ENCODE measurements at regions not wholly inside any gene's neighbourhood (a gene's known extent, or its start where the extent isn't known, plus 50 kb on each side); places are given as distances from the start of the nearest gene placed in this dataset.

GRCh38 chr3:18761530-18761929, 336.4 kb upstream of the SATB1 start:
- Mint-ChIP-seq H3K27ac (no peak overlapping the region), H3K4me3 (no peak overlapping the region), H3K27me3 (no peaks in the 10 kb centered on the region), H3K9me3 (no peaks in the 10 kb centered on the region), H3K36me3 (peaks cover 4% of the 10 kb centered on the region), H3K4me1 (peaks cover 15% of the 10 kb centered on the region)
- POLR2A ChIA-PET, result no interaction called here
- ATAC-seq (ENCODE audit: low read depth) (no peak), DNase-seq (no peak)

- H3K4me3 Mint-ChIP-seq, result no peak overlapping the region
- peaks cover 21% of the 10 kb centered on the region for H3K36me3 Mint-ChIP-seq
- DNase-seq, result no peak
- H3K27me3 Mint-ChIP-seq, result no peaks in the 10 kb centered on the region
- H3K4me1 Mint-ChIP-seq, result peaks cover 29% of the 10 kb centered on the region
- POLR2A ChIA-PET, result interaction anchor here (0.5 to 3.1 kb wide), 15 partner anchors 15 to 327 kb away, joined by 3 to 19 read pairs (median 4); no protein-coding TSS in a partner anchor
- ATAC-seq (ENCODE audit: low read depth), result peak; percentile 96
- peak overlapping the region; percentile 47 for H3K27ac Mint-ChIP-seq
- H3K9me3 Mint-ChIP-seq, result no peaks in the 10 kb centered on the region
Measured at GRCh38 chr3:18758047-18758704, 333.0 kb upstream of the SATB1 start.

GRCh38 chr3:18757476-18757875, 332.3 kb upstream of the SATB1 start:
- no peak for ATAC-seq (ENCODE audit: low read depth)
- Mint-ChIP-seq H3K9me3 (peaks cover 2% of the 10 kb centered on the region), H3K36me3 (peaks cover 24% of the 10 kb centered on the region), H3K27ac (peak overlapping the region; percentile 76), H3K4me3 (no peak overlapping the region), H3K4me1 (peaks cover 30% of the 10 kb centered on the region), H3K27me3 (no peaks in the 10 kb centered on the region)
- DNase-seq, result no peak
- POLR2A ChIA-PET, result interaction anchor here (0.5 to 3.1 kb wide), 15 partner anchors 14 to 327 kb away, joined by 3 to 19 read pairs (median 4); no protein-coding TSS in a partner anchor

GRCh38 chr3:18752273-18752934, 327.3 kb upstream of the SATB1 start:
- H3K27ac Mint-ChIP-seq, result no peak overlapping the region
- ATAC-seq (ENCODE audit: low read depth), result no peak
- POLR2A ChIA-PET, result interaction anchor here (1.0 kb wide), 1 partner anchor 36 kb away, joined by 3 read pairs; no protein-coding TSS in a partner anchor

GRCh38 chr3:18751514-18751913, 326.4 kb upstream of the SATB1 start:
- ATAC-seq (ENCODE audit: low read depth), result no peak
- peaks cover 32% of the 10 kb centered on the region for H3K36me3 Mint-ChIP-seq
- H3K4me1 Mint-ChIP-seq, result peaks cover 34% of the 10 kb centered on the region
- H3K27ac Mint-ChIP-seq, result no peak overlapping the region
- DNase-seq, result no peak
- POLR2A ChIA-PET, result no interaction called here
- H3K27me3 Mint-ChIP-seq, result no peaks in the 10 kb centered on the region
- H3K4me3 Mint-ChIP-seq, result no peak overlapping the region
- H3K9me3 Mint-ChIP-seq, result peaks cover 4% of the 10 kb centered on the region

More at GRCh38 chr3:18752273-18752934, 327.3 kb upstream of the SATB1 start:
- Mint-ChIP-seq H3K4me3 (no peak overlapping the region), H3K36me3 (peaks cover 33% of the 10 kb centered on the region), H3K4me1 (peaks cover 35% of the 10 kb centered on the region), H3K27me3 (no peaks in the 10 kb centered on the region), H3K9me3 (peaks cover 2% of the 10 kb centered on the region)
- DNase-seq, result no peak

- Mint-ChIP-seq H3K27ac (no peak overlapping the region), H3K27me3 (no peaks in the 10 kb centered on the region), H3K4me1 (peaks cover 46% of the 10 kb centered on the region), H3K36me3 (peaks cover 14% of the 10 kb centered on the region), H3K4me3 (no peak overlapping the region), H3K9me3 (peaks cover 3% of the 10 kb centered on the region)
- DNase-seq (no peak), ATAC-seq (ENCODE audit: low read depth) (no peak)
- POLR2A ChIA-PET, result interaction anchor here (1.4 to 1.9 kb wide), 2 partner anchors 34 to 302 kb away, joined by 5 read pairs; no protein-coding TSS in a partner anchor
Measured at GRCh38 chr3:18747383-18747782, 322.2 kb upstream of the SATB1 start.

GRCh38 chr3:18745472-18745871, 320.3 kb upstream of the SATB1 start:
- Mint-ChIP-seq H3K4me3 (peak overlapping the region; percentile 41), H3K4me1 (peaks cover 51% of the 10 kb centered on the region), H3K36me3 (peaks cover 11% of the 10 kb centered on the region), H3K27me3 (no peaks in the 10 kb centered on the region), H3K9me3 (peaks cover 3% of the 10 kb centered on the region), H3K27ac (peak overlapping the region; percentile 94)
- DNase-seq, result no peak
- no peak for ATAC-seq (ENCODE audit: low read depth)
- POLR2A ChIA-PET, result interaction anchor here (0.6 to 8.5 kb wide), 5 partner anchors 29 to 1896 kb away, joined by 3 to 80 read pairs (median 5); no protein-coding TSS in a partner anchor

GRCh38 chr3:18744472-18744871, 319.3 kb upstream of the SATB1 start:
- ATAC-seq (ENCODE audit: low read depth) (no peak), DNase-seq (no peak)
- peaks cover 3% of the 10 kb centered on the region for H3K9me3 Mint-ChIP-seq
- peaks cover 11% of the 10 kb centered on the region for H3K36me3 Mint-ChIP-seq
- no peaks in the 10 kb centered on the region for H3K27me3 Mint-ChIP-seq
- POLR2A ChIA-PET, result interaction anchor here (1.0 to 8.5 kb wide), 9 partner anchors 10 to 326 kb away, joined by 3 to 80 read pairs (median 4); no protein-coding TSS in a partner anchor
- H3K4me1 Mint-ChIP-seq, result peaks cover 56% of the 10 kb centered on the region
- H3K27ac Mint-ChIP-seq, result peak overlapping the region; percentile 94
- peak overlapping the region; percentile 77 for H3K4me3 Mint-ChIP-seq

- Mint-ChIP-seq H3K4me1 (peaks cover 62% of the 10 kb centered on the region), H3K27me3 (no peaks in the 10 kb centered on the region), H3K9me3 (peaks cover 3% of the 10 kb centered on the region), H3K27ac (peak overlapping the region; percentile 94), H3K36me3 (peaks cover 11% of the 10 kb centered on the region), H3K4me3 (peak overlapping the region; percentile 77)
- ATAC-seq (ENCODE audit: low read depth) (peak; percentile 60), DNase-seq (no peak)
- POLR2A ChIA-PET, result interaction anchor here (1.0 to 8.5 kb wide), 7 partner anchors 11 to 314 kb away, joined by 3 to 80 read pairs (median 4); no protein-coding TSS in a partner anchor
Measured at GRCh38 chr3:18743761-18744160, 318.6 kb upstream of the SATB1 start.

GRCh38 chr3:18740631-18741583, 315.8 kb upstream of the SATB1 start:
- no peaks in the 10 kb centered on the region for H3K27me3 Mint-ChIP-seq
- peak overlapping the region; percentile 77 for H3K4me3 Mint-ChIP-seq
- H3K36me3 Mint-ChIP-seq, result peaks cover 29% of the 10 kb centered on the region
- DNase-seq (no peak), ATAC-seq (ENCODE audit: low read depth) (peak; percentile 48)
- POLR2A ChIA-PET, result interaction anchor here (0.8 to 8.5 kb wide), 9 partner anchors 15 to 310 kb away, joined by 3 to 80 read pairs (median 6); no protein-coding TSS in a partner anchor
- H3K27ac Mint-ChIP-seq, result peak overlapping the region; percentile 96
- peaks cover 77% of the 10 kb centered on the region for H3K4me1 Mint-ChIP-seq
- peaks cover 2% of the 10 kb centered on the region for H3K9me3 Mint-ChIP-seq

GRCh38 chr3:18739099-18739433, 313.9 kb upstream of the SATB1 start:
- peaks cover 10% of the 10 kb centered on the region for H3K9me3 Mint-ChIP-seq
- H3K27me3 Mint-ChIP-seq, result no peaks in the 10 kb centered on the region
- peak overlapping the region; percentile 35 for H3K4me3 Mint-ChIP-seq
- H3K27ac Mint-ChIP-seq, result peak overlapping the region; percentile 15
- H3K4me1 Mint-ChIP-seq, result peaks cover 67% of the 10 kb centered on the region
- ATAC-seq (ENCODE audit: low read depth), result no peak
- POLR2A ChIA-PET, result interaction anchor here (1.0 to 8.5 kb wide), 5 partner anchors 13 to 26 kb away, joined by 4 to 80 read pairs (median 10); no protein-coding TSS in a partner anchor
- no peak for DNase-seq
- peaks cover 43% of the 10 kb centered on the region for H3K36me3 Mint-ChIP-seq

- ATAC-seq (ENCODE audit: low read depth) (no peak), DNase-seq (no peak)
- Mint-ChIP-seq H3K4me3 (no peak overlapping the region), H3K9me3 (peaks cover 10% of the 10 kb centered on the region), H3K36me3 (peaks cover 43% of the 10 kb centered on the region), H3K27ac (peak overlapping the region; percentile 81), H3K4me1 (peaks cover 63% of the 10 kb centered on the region), H3K27me3 (no peaks in the 10 kb centered on the region)
- POLR2A ChIA-PET, result interaction anchor here (1.0 to 8.5 kb wide), 5 partner anchors 12 to 25 kb away, joined by 4 to 80 read pairs (median 10); no protein-coding TSS in a partner anchor
Measured at GRCh38 chr3:18738393-18739098, 313.4 kb upstream of the SATB1 start.

All from activated naive CD8-positive, alpha-beta T cell treated with anti-CD3 and anti-CD28 coated beads, Interleukin-2, amount 10 ng/mL, durations not matched to agents 7 days and 5 days (primary cell).